G401 (cell line): ENCODE measurements at regions not wholly inside any gene's neighbourhood (a gene's known extent, or its start where the extent isn't known, plus 50 kb on each side); places are given as distances from the start of the nearest gene placed in this dataset.

Experiments used
- DNase-seq: peaks from one replicate; pipeline ENCODE4 v3.0.0-alpha.2; 2015; ENCODE audit warnings: low spot score
- in situ Hi-C: cut with HindIII; loops from 2 replicates; pipeline ENCODE4 v1.10.0; 2016; ENCODE audit warnings: low sequenced_read_pairs, mixed read lengths

DNA sequence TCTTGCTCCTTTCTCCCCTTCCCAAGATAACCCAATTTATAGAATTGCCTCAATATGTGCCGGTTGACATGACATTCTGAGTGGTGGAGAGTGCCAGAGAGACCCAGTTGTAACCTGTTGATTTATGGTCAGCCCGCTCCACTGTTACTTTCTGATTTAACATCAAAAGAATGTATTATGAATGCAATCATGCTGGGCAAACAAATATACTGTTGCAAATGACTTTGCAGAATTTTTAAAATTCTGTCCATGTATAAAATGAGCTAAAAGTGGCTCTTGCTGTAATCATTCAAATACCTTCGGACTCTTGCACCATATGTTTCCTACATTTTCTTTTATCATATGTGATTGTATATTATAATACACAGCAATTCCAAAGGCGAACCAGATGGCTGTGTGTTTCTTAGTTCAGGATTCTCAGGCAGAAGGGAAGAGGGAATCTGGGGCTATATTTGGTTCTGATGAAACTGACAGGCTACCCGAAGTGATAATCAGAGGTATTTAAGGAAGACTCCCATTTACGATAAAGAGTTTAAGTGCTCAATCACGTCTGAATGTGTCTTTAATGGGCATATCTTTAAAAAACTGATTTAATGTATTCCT is 131.7 kb downstream of the CLCN4 start:
- in situ Hi-C loops = no loop called here
- DNase-seq = no peak

GRCh38 chrX:10296576-10296975 is 139.8 kb downstream of the CLCN4 start:
- DNase-seq = no peak
- in situ Hi-C loops = no loop called here

- in situ Hi-C loops = no loop called here
- DNase-seq = peak; percentile 70
These were observed 153.7 kb downstream of the CLCN4 start for GRCh38 chrX:10310511-10310910.

- DNase-seq = no peak
- in situ Hi-C loops = no loop called here
These were observed 157.8 kb downstream of the CLCN4 start for GRCh38 chrX:10314530-10315104.

DNA sequence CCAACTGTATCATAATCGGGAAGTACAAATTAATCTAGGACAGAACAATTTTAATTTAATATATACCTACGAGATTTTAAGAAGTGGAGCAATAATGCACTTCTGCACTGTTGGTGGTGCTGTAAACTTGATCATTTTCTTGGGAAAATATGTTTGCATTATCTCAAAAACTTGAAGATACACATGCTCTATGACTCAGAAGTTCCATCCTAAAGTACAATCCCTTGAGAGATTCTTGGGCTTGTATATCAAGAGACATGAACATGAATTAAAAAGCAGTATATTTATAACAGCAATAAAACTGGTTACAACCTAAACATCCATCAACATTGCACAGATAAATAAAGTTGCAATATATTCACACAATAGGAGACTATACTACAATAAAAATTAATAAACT is 168.8 kb downstream of the CLCN4 start:
- no peak for DNase-seq
- in situ Hi-C loops = no loop called here

DNA sequence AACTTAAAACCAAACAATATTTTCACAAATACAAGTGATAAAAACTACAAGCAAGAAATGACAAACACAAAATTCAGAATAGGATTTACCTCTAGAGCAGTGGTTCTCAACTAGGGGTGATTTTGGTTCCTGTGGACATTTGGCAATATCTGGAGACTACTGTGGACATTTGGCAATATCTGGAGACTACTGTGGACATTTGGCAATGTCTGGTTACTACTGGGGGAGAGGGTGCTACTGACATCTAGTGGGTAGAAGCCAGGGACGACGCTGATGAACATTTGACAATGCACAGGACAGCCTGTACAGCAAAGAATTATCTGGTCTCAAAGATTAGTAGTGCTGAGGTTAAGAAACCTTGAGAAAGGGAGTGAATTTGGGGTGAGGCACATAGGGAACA is 169.8 kb downstream of the CLCN4 start:
- DNase-seq = peak; percentile 72
- in situ Hi-C loops = no loop called here

- in situ Hi-C loops = no loop called here
- DNase-seq = no peak
These were observed 170.9 kb downstream of the CLCN4 start for GRCh38 chrX:10327651-10328050.

DNA sequence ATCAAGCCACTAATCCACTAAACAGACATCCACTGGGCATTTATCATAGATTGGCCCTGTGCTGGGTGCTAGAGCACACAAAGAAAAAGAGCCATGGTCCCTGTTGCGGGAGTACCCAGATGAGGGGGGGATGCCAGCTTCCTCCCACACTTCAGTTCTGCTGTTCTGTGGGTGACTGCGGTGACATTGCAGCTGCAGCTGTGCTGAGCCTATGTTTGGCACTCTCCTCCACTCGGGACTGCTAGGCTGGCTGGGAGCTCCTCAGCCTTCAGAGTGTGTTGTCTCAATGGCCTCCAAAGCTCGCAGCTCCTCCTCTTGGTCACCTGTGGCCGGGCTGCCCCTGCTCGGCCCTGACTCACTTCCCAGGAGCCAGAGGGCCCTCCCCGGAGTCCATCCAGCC is 173.2 kb downstream of the CLCN4 start:
- no peak for DNase-seq
- in situ Hi-C loops = no loop called here

- in situ Hi-C loops = no loop called here
- no peak for DNase-seq
These were observed 184.5 kb downstream of the CLCN4 start for GRCh38 chrX:10341309-10341708.

DNA sequence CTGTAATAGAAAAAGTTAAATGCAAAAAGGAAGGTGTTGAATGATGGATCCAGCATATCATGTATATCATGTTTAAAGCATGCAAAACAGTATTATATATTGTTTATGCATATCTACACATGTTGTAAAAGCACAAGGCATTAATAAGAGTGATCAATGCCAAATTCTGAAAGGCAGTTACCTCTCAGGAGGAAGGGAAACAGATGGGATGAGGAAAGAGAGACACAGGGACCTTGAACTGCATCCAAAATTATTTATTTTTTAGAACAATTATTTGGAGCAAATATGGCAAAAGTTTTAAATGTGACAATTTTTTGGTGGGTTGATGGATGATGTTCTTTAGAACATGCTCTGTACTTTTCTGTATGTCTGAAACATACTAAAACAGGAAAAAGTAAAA is 193.4 kb downstream of the CLCN4 start:
- in situ Hi-C loops = no loop called here
- DNase-seq = peak; percentile 73

GRCh38 chrX:10350981-10351380 is 194.2 kb downstream of the CLCN4 start:
- in situ Hi-C loops = no loop called here
- DNase-seq = peak; percentile 29

GRCh38 chrX:10352536-10352935 is 195.8 kb downstream of the CLCN4 start:
- no peak for DNase-seq
- in situ Hi-C loops = no loop called here

GRCh38 chrX:10356979-10357378 is 200.2 kb downstream of the CLCN4 start:
- no peak for DNase-seq
- in situ Hi-C loops = no loop called here

DNA sequence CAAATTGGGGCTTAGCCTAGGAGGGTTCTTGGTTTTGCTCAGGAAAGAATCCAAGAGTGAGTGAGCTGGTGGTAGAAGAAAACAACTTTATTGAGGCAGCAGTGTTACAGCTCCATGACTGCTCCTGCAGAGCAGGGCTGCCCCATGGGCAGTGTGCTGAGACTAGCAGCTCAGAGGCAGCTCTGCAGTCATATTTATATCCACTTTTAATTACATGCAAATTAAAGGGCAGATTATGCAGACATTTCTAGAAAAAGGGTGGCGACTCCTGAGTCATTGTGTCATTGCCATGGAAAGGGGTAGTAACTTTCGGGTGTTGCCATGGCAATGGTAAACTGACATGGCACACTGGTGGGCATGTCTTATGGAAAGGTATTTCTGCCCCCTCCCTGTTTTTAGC is 202.2 kb downstream of the CLCN4 start:
- peak; percentile 1 for DNase-seq
- in situ Hi-C loops = no loop called here

DNA sequence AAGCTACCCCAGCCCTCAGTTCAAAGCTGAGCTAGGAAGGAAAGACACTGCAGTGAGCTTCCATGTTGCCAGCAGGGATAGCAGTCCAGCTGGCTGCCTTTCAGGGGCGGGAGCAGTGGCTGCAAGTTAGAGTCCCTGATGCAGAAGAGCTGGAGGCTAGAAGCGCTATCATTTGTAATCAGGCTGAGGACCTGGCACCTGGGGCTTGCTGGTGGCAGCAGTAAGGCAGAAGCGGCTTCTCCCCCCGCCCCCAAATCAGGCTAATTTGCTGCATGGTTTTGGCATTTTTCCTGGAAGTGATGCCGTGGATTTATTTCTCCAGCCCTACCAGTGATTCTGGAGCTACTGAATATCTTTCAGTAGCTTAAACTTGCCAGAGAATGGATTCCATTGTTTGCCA is 203.3 kb downstream of the CLCN4 start:
- DNase-seq = peak; percentile 90
- in situ Hi-C loops = no loop called here

GRCh38 chrX:10365532-10366265 is 208.9 kb downstream of the CLCN4 start:
- in situ Hi-C loops = no loop called here
- DNase-seq = no peak

DNA sequence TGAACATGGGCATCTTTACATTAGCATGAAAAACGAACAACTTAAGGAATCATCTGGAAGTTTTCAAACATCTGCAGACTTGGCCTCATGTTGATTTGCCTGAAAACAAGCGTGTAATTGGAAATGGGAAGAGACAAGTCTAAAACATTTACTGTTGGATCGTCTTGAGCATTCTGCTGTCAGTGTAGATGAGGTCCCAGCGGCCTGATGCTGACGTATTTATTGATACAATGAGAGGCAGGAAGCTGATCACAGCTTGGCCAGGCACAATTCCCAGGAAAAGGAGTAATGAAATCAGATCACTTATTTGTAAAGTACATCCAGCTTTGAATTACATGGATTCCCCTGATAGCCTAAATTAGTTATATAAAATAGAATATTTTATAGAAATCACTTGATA is 210.6 kb downstream of the CLCN4 start:
- in situ Hi-C loops = no loop called here
- DNase-seq = no peak

DNA sequence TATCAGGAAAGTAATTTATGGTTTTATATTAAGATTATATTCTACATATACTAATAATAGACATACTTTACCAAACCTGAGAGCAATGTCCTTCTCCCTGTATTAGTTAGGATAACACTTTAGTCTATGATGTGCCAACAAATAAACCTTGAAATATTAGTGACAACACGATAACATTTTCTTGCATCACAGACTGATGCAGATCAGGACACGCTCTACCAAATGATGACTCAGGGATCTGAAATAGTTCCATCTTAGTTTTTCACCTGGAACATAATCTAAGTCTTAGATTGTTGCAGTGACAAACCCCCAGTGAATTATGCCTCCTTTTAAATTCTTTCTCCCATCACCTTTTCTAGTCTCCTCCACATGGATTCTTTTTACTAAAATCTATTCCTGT is 214.2 kb downstream of the CLCN4 start:
- in situ Hi-C loops = no loop called here
- DNase-seq = no peak

DNA sequence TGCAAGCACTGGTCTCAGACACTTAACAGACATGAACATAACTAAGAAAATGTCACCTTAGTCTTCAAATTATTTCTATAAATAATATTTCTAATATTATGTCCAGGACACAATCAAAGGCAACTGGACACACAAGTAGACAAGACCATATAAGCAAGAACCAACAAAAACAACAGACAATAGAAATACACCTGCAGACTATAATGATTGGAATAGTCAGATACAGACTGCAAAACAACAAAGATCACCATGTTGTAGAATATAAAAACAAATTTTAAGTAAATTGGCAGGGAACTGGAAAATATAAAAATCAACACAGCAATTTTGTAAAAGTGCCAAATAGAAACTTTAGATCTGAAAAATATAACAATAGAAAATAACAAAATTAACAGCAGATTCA is 220.7 kb downstream of the CLCN4 start:
- in situ Hi-C loops = no loop called here
- DNase-seq = no peak

DNA sequence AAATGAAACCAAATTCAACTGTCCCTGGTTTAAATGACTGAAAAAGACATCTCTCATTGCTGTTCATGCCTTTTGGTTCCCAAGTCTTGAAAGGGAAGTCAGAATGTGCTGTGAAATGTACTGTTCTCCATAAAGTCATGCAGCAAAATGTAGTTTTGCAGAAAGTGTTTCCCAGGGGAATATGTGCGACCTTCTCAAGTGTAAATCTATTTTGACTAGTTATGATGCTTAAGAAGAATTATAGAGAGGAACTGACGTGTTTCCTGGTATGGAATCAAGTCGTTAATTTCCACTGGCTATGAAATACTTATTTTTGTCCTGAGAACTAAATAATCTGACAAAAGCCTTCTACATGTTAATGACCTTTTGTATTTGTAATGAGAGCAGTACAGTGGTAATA is 223.1 kb downstream of the CLCN4 start:
- in situ Hi-C loops = no loop called here
- no peak for DNase-seq

DNA sequence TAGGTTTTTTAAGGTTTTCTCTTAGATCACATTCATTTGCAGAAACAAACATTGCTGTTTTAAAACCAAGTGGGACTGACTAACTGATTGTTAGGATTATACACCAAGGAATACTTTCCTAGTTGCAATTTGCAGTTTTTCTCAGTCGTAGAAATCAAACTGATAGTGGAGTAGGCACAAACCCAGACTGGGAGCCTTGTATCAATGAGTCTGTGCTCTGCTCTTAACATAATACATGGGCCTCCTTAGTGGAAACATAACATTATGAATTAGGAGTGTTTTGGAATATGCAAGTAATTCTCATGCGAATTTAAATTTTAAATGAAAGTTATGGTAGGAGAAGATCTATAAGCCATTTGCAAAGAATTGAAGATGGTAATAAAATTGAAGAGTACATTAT is 223.5 kb downstream of the CLCN4 start:
- no peak for DNase-seq
- in situ Hi-C loops = no loop called here
